Mesenchymal stem cell (in vitro differentiated cells and primary cell): ENCODE measurements at regions not wholly inside any gene's neighbourhood (a gene's known extent, or its start where the extent isn't known, plus 50 kb on each side); places are given as distances from the start of the nearest gene placed in this dataset.

Experiments
- DNase-seq: peaks from one replicate; pipeline ENCODE4 v3.0.0-alpha.2; 2013
- H2AFZ ChIP-seq: one replicate; pipeline ENCODE4 v1.6.1; 2013; ENCODE audit warnings: low read depth, mild to moderate bottlenecking, control low read depth, inconsistent platforms, low read length, moderate library complexity
- H2AK5ac ChIP-seq: 2 replicates; pipeline ENCODE4 v1.6.1; 2013; ENCODE audit warnings: low read length, moderate library complexity, mild to moderate bottlenecking, inconsistent platforms; ENCODE audit not compliant: severe bottlenecking
- H2BK120ac ChIP-seq: one replicate; pipeline ENCODE4 v1.6.1; 2013; ENCODE audit warnings: low read depth, mild to moderate bottlenecking, inconsistent platforms, low read length, moderate library complexity
- H2BK12ac ChIP-seq, 2 experiments: one replicate each; pipeline ENCODE4 v1.6.1; 2013; ENCODE audit warnings: inconsistent platforms in 2 of 2, low read length in 2 of 2, mild to moderate bottlenecking in 2 of 2, moderate library complexity in 2 of 2, control low read depth in 1 of 2
- H2BK15ac ChIP-seq: one replicate; pipeline ENCODE4 v1.6.1; 2013; ENCODE audit warnings: mild to moderate bottlenecking, low read depth, inconsistent platforms; ENCODE audit not compliant: poor library complexity, severe bottlenecking
- H2BK5ac ChIP-seq: 2 replicates; pipeline ENCODE4 v1.6.1; 2013; ENCODE audit warnings: low read depth, mild to moderate bottlenecking, low read length, control low read depth, inconsistent platforms; ENCODE audit not compliant: poor library complexity, severe bottlenecking
- H3K14ac ChIP-seq, 2 experiments: one replicate each; pipeline ENCODE4 v1.6.1; 2013; ENCODE audit warnings: inconsistent platforms in 2 of 2, low read length in 2 of 2, control low read depth in 1 of 2, mild to moderate bottlenecking in 1 of 2, moderate library complexity in 1 of 2
- H3K18ac ChIP-seq, 2 experiments: one replicate each; pipeline ENCODE4 v1.6.1; 2013; ENCODE audit warnings: inconsistent platforms in 2 of 2, low read length in 2 of 2, control low read depth in 1 of 2, low read depth in 1 of 2, mild to moderate bottlenecking in 1 of 2
- H3K23ac ChIP-seq, 2 experiments: one replicate each; pipeline ENCODE4 v1.6.1; 2013; ENCODE audit warnings: inconsistent platforms in 2 of 2, low read length in 2 of 2, mild to moderate bottlenecking in 2 of 2, moderate library complexity in 2 of 2, control low read depth in 1 of 2
- H3K27ac ChIP-seq: 2 replicates; pipeline ENCODE4 v1.5.1; 2013; ENCODE audit warnings: mild to moderate bottlenecking, moderate library complexity, low read length, control low read depth, inconsistent platforms; ENCODE audit not compliant: poor library complexity, severe bottlenecking
- H3K27me3 ChIP-seq, 2 experiments: 2 replicates each; pipeline versions ENCODE4 v1.6.1 to v1.7.0; 2013; ENCODE audit warnings: low read length in 2 of 2, mild to moderate bottlenecking in 2 of 2, moderate library complexity in 2 of 2, control low read depth in 1 of 2, inconsistent platforms in 1 of 2; ENCODE audit not compliant: control insufficient read depth in 1 of 2, insufficient read depth in 1 of 2
- H3K36me3 ChIP-seq, 2 experiments: 2 replicates each; pipeline versions ENCODE4 v1.6.1 to v1.7.0; 2013; ENCODE audit warnings: low read length in 2 of 2, control low read depth in 1 of 2, inconsistent platforms in 1 of 2, low read depth in 1 of 2, mild to moderate bottlenecking in 1 of 2; ENCODE audit not compliant: insufficient read depth in 2 of 2, control insufficient read depth in 1 of 2
- H3K4ac ChIP-seq, 2 experiments: one replicate each; pipeline ENCODE4 v1.6.1; 2013; ENCODE audit warnings: inconsistent platforms in 2 of 2, low read length in 2 of 2, mild to moderate bottlenecking in 2 of 2, moderate library complexity in 2 of 2, control low read depth in 1 of 2, low read depth in 1 of 2
- H3K4me1 ChIP-seq: 2 replicates; pipeline ENCODE4 v1.6.1; 2013; ENCODE audit warnings: low read depth, low read length, control low read depth; ENCODE audit not compliant: control insufficient read depth, insufficient read depth
- H3K4me2 ChIP-seq: 2 replicates; pipeline ENCODE4 v1.6.1; 2013; ENCODE audit warnings: low read length, mild to moderate bottlenecking, inconsistent platforms; ENCODE audit not compliant: poor library complexity, severe bottlenecking
- H3K4me3 ChIP-seq, 2 experiments: 2 replicates each; pipeline versions ENCODE4 v1.5.1 to v1.7.0; 2013; ENCODE audit warnings: low read length in 2 of 2, mild to moderate bottlenecking in 2 of 2, control low read depth in 1 of 2, low read depth in 1 of 2; ENCODE audit not compliant: insufficient read depth in 1 of 2
- H3K79me1 ChIP-seq: replicated peaks from 2 replicates; pipeline ENCODE4 v1.6.1; 2013; ENCODE audit warnings: mild to moderate bottlenecking, control low read depth, low read length, inconsistent platforms; ENCODE audit not compliant: poor library complexity, severe bottlenecking
- H3K9ac ChIP-seq: 2 replicates; pipeline ENCODE4 v1.7.0; 2013; ENCODE audit warnings: mild to moderate bottlenecking, low read length, moderate library complexity
- H3K9me3 ChIP-seq: 2 replicates; pipeline ENCODE4 v1.7.0; 2013; ENCODE audit warnings: mild to moderate bottlenecking, low read length; ENCODE audit not compliant: control insufficient read depth
- H4K8ac ChIP-seq: one replicate; pipeline ENCODE4 v1.6.1; 2013; ENCODE audit warnings: inconsistent platforms, mild to moderate bottlenecking, low read length, moderate library complexity
- H4K91ac ChIP-seq: one replicate; pipeline ENCODE4 v1.6.1; 2013; ENCODE audit warnings: mild to moderate bottlenecking, low read length, inconsistent platforms
- WGBS: methylation state at CpG from one replicate; pipeline ENCODE4 v1.1.7; 2013; ENCODE audit warnings: mixed read lengths; 5-methylcytosine and 5-hydroxymethylcytosine counted together

- Histone ChIP-seq H3K27ac (no peak overlapping the region), H4K8ac (no peak overlapping the region), H2BK15ac (no peak overlapping the region), H2AK5ac (no peak overlapping the region), H3K9me3 (no peaks in the 10 kb centered on the region), H3K36me3 (no peaks in the 10 kb centered on the region), H3K4me3 (no peak overlapping the region), H3K14ac (no peak overlapping the region), H2AFZ (no peak overlapping the region), H2BK5ac (no peak overlapping the region), H4K91ac (no peak overlapping the region), H2BK120ac (no peak overlapping the region), H3K4me2 (no peak overlapping the region), H3K23ac (no peak overlapping the region), H3K4me1 (peaks cover 4% of the 10 kb centered on the region), H3K27me3 (peaks cover 0 to 3% of the 10 kb centered on the region in 2 experiments), H3K4ac (no peak overlapping the region), H3K9ac (no peak overlapping the region), H2BK12ac (no peak overlapping the region), H3K18ac (no peak overlapping the region), H3K79me1 (no peaks in the 10 kb centered on the region)
- DNase-seq = no peak
- no CpG with 5 or more reads among the region's 1 CpG for WGBS
These were observed 213.0 kb downstream of the SP3 start for GRCh38 chr2:173752152-173752551.

- Histone ChIP-seq H3K18ac (no peak overlapping the region), H3K9me3 (no peaks in the 10 kb centered on the region), H3K4me2 (no peak overlapping the region), H3K4me3 (no peak overlapping the region), H3K9ac (no peak overlapping the region), H3K4ac (no peak overlapping the region), H3K36me3 (no peaks in the 10 kb centered on the region), H3K23ac (no peak overlapping the region), H2BK15ac (no peak overlapping the region), H2AFZ (no peak overlapping the region), H2BK12ac (no peak overlapping the region), H2BK5ac (no peak overlapping the region), H3K27me3 (peaks cover 0 to 3% of the 10 kb centered on the region in 2 experiments), H3K79me1 (no peaks in the 10 kb centered on the region), H2BK120ac (no peak overlapping the region), H2AK5ac (no peak overlapping the region), H3K14ac (no peak overlapping the region), H4K8ac (no peak overlapping the region), H4K91ac (no peak overlapping the region), H3K4me1 (peaks cover 4% of the 10 kb centered on the region), H3K27ac (no peak overlapping the region)
- no peak for DNase-seq
- WGBS = 96% methylated on average over 5 of the region's 5 CpGs
These were observed 211.7 kb downstream of the SP3 start for GRCh38 chr2:173753441-173753840.

GRCh38 chr2:173754165-173754564, 211.0 kb downstream of the SP3 start:
- H3K23ac ChIP-seq = no peak overlapping the region
- no peak overlapping the region for H2BK5ac ChIP-seq
- no peak overlapping the region for H4K91ac ChIP-seq
- H2AFZ ChIP-seq = no peak overlapping the region
- H2AK5ac ChIP-seq = no peak overlapping the region
- peaks cover 4% of the 10 kb centered on the region for H3K4me1 ChIP-seq
- no peak overlapping the region for H2BK12ac ChIP-seq
- no peak overlapping the region for H3K14ac ChIP-seq
- no peak overlapping the region for H2BK120ac ChIP-seq
- WGBS = 67% methylated on average over 4 of the region's 4 CpGs
- no peak overlapping the region for H3K27ac ChIP-seq
- no peaks in the 10 kb centered on the region for H3K36me3 ChIP-seq
- H3K4me3 ChIP-seq = no peak overlapping the region
- H3K18ac ChIP-seq = no peak overlapping the region
- no peak overlapping the region for H3K4me2 ChIP-seq
- no peaks in the 10 kb centered on the region for H3K9me3 ChIP-seq
- H3K27me3 ChIP-seq = peaks cover 0 to 3% of the 10 kb centered on the region in 2 experiments
- no peak overlapping the region for H2BK15ac ChIP-seq
- no peak for DNase-seq
- H3K79me1 ChIP-seq = no peaks in the 10 kb centered on the region
- H3K4ac ChIP-seq = no peak overlapping the region
- H4K8ac ChIP-seq = no peak overlapping the region
- no peak overlapping the region for H3K9ac ChIP-seq

- Histone ChIP-seq H4K8ac (no peak overlapping the region), H3K27me3 (peaks cover 0 to 3% of the 10 kb centered on the region in 2 experiments), H3K79me1 (no peaks in the 10 kb centered on the region), H2BK120ac (no peak overlapping the region), H3K4me1 (peaks cover 4% of the 10 kb centered on the region), H3K14ac (no peak overlapping the region), H2AFZ (no peak overlapping the region), H3K9me3 (no peaks in the 10 kb centered on the region), H2AK5ac (no peak overlapping the region), H2BK12ac (no peak overlapping the region), H3K23ac (no peak overlapping the region), H3K4me2 (no peak overlapping the region), H2BK5ac (no peak overlapping the region), H4K91ac (no peak overlapping the region), H3K4me3 (no peak overlapping the region), H3K9ac (no peak overlapping the region), H3K4ac (no peak overlapping the region), H3K36me3 (no peaks in the 10 kb centered on the region), H2BK15ac (no peak overlapping the region), H3K18ac (no peak overlapping the region), H3K27ac (no peak overlapping the region)
- WGBS = 87% methylated on average over 3 of the region's 3 CpGs
- DNase-seq = no peak
These were observed 210.3 kb downstream of the SP3 start for GRCh38 chr2:173754837-173755236.
